Globus pallidus (tissue), 1 donor: ENCODE measurements at regions not wholly inside any gene's neighbourhood (a gene's known extent, or its start where the extent isn't known, plus 50 kb on each side); places are given as distances from the start of the nearest gene placed in this dataset.

ENCODE experiments used
- DNase-seq: peaks from one replicate; pipeline ENCODE4 v3.0.0-alpha.2; 2015; ENCODE audit warnings: low spot score

- no peak for DNase-seq
Measured at GRCh38 chr18:73962256-73962655, 185.4 kb downstream of the FBXO15 start.

- DNase-seq, result no peak
Measured at GRCh38 chr18:73961804-73962203, 185.8 kb downstream of the FBXO15 start.

GRCh38 chr18:73959352-73959751, 188.3 kb downstream of the FBXO15 start:
- no peak for DNase-seq

GRCh38 chr18:73954268-73954667, 193.4 kb downstream of the FBXO15 start:
- no peak for DNase-seq

DNA sequence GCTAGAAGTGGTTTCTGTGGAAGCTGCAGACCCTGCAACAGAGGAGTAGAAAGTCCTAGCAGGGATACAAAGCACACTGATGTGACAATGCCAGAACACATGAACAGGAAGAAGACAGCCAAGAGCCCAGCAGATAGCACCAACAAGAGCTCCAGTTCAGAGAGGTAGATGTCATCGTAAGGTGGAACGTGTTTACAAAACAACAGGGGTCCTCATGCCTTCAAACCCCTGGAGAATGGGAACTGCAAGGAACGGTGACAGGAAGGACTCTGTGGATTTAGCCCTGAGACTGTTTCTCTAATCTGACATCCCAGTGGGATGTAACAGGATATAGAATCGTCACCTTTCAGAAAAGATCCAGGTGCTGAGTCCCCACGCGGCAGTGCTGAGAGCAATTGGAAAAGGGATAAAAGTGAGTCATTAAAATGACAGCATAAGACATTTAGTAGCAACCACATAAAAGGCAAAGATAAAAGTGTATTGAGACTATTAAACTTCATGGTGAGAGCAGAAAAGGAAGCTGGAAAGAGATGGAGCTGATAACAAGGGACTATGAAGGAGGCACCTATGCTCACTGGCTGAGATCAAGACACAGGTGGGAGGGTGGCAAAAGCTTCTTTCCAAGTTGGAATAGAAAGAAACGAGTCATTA, 195.2 kb downstream of the FBXO15 start:
- DNase-seq, result no peak

- DNase-seq, result no peak
Measured at GRCh38 chr18:73950116-73950700, 197.4 kb downstream of the FBXO15 start.

DNA sequence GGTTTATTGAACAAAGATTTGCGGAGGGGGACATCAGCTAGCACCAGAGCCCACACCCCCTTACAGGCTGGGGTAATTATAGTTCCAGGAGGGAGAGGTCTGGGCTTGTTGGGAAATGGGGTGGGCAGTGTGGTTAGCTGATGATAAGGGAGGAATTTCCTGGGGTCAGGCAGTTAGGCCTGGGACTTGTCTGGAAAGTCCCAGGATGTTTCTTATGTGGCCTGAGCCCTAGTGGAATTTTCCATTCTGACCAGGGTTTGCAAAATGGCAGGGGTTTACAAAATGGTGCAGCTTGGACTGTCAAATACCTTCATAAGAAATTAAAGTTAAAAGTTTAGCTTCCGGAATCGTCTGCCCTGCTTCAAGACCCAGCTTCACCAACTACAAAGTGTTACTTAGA, 199.1 kb downstream of the FBXO15 start:
- DNase-seq, result no peak

- no peak for DNase-seq
Measured at GRCh38 chr18:73948084-73948483, 199.6 kb downstream of the FBXO15 start.

GRCh38 chr18:73947180-73947921, 200.3 kb downstream of the FBXO15 start:
- DNase-seq, result no peak

GRCh38 chr18:73945130-73945792, 202.4 kb downstream of the FBXO15 start:
- no peak for DNase-seq

GRCh38 chr18:73944715-73945114, 202.9 kb downstream of the FBXO15 start:
- DNase-seq, result no peak

DNA sequence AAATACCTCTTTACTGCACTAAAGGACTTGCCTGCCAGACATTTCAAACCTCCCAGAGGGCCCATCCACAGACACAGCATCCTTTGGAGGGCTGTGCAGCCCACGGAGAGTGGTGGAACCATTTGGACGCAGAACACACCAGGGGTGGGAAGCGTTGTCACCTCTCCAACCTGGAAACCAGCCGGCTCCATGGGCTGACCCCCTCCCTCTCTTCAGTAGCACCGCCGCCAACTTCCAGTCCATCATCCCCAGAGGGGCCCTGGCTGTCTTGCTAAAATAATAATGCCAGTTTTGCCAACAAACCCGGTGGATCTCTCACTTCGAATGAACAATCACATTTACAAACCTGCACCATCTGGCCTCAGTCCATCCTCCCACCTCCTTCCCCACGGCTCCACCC, 203.9 kb downstream of the FBXO15 start:
- no peak for DNase-seq

DNA sequence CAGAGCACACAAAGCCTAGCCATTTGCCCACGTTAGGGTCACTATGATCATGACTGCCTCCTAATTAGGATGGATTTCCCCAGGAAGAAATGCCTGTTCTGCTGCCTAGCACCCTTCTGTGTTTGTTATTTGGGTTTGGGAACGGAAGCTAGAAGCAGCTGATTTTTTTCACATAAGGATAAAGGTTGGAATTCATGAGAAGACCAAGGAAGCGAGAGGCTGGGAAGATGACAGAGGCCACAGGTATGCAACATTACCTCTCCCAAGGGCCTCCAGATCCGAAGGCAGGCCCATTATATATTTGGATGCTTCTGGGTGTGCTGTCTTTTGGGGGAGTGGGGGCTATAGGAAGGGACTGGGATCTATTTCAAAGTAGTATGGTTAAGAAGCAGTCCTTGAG, 204.7 kb downstream of the FBXO15 start:
- DNase-seq, result no peak

DNA sequence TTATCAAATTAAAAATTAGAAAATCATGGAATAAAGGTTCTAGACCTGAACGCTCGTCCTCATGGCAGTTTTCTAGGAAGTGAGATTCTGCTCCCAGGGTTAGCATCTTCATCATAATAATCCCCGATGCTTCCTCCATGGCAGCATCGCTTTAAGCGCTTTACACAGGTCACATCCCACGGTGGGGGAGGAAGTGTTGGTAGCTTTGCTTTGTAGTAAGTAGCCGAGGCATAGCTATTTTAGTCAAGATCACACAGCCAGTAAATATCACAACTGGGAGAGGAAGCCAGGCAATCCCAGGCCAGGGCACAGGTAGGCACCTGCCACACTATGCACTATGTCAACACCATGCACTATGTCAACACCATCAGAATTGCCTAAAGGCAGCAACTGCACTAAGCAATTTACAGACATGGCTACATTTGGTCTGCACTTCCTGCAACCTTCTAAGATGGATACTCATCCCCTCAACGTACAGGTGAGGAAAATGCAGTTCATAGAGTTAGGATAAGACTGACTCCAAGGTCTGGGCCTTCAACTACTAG, 205.5 kb downstream of the FBXO15 start:
- DNase-seq, result no peak

DNA sequence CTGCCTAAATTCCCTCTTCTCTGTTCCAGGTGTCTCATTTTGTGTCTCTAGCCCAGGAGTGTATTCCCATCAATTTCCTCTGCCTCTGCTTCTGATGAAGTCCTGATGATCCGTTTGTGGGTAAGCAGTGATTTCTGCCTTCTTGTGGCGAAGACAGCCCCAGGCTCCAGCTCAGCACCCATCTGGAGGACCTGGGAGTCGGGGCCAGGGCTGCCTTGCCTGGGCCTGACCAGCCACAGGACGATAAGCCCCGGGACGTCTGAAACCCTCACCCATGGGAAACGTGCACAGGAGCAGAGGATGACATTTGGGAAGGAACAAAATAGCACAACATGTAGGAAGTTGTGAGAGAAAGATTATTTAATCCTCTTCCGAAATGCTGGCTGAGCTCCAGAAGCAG, 206.9 kb downstream of the FBXO15 start:
- DNase-seq, result no peak

DNA sequence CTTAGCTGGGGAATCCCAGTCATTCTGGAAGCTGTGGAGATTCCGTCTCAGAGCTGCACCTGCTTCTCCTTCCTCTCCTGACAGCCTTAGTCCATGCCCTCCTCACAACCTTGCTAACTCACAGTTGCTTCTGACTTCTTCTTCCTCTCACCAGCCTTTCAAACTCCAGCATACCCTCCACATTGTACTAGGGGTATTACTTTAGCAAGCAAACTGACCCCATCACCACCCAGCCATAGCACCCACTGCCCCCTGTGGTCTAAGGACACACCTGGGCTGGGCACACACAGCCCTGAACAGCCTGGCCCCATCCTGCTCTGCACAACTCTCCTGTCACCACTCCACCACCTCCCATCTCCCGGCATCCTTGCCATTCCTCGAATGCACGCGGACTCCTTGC, 208.2 kb downstream of the FBXO15 start:
- no peak for DNase-seq

DNA sequence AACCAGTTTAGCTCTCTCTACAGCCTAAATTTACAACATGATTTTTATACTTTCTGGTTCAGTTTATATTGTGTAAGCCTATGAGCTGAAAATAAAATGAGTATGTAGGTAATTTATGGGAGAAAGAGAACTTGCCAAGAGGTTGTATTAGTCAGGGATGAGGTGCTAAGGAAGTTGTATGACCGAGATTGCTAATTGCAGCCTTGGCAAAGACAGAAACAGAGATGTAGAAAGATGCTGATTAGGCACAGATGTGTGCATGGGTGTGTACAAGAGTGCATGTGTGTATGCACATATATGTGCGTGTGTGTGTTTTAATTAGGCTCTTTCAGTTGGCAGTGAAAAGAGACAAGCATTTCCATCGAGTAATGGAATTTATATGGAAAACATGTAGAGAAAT, 213.9 kb downstream of the FBXO15 start:
- DNase-seq, result no peak

DNA sequence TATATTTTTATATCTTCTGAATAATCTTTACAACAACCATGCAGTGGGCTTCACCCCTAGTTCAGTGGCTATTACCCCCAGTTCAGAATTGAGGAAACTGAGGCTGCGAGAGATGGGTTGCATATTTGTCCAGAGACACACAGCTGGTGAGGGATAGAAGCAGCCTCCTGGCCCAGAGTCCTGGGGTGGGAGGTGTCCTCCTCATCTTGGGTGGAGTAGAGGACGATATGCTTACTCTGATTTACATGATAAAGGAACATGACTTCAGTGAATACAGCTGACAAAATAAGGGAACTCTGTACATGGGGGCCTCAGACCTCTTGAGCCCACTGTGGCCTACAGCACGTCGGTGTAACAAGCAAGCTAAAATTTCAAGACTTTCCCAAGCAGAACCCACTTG, 214.7 kb downstream of the FBXO15 start:
- DNase-seq, result no peak

DNA sequence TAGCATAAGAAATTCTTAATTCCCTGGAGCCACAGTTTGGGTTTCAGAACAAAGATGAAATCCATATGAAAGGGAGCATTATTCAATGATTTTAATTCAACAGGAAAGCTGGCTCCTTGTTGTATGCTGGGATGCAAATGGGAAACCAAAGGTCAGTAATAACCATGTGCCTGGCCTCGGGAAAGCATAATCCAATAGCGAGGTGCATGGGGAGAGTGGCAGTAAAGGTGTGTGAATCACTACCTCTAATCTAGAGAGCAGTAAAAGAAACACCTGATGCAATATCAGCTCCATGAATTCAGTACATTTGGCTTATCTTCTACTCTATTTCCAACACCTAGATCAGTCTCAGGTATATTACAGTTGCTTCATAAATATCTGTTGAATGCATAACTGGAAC, 220.1 kb downstream of the FBXO15 start:
- no peak for DNase-seq

- DNase-seq, result no peak
Measured at GRCh38 chr18:73924836-73925235, 222.8 kb downstream of the FBXO15 start.

DNA sequence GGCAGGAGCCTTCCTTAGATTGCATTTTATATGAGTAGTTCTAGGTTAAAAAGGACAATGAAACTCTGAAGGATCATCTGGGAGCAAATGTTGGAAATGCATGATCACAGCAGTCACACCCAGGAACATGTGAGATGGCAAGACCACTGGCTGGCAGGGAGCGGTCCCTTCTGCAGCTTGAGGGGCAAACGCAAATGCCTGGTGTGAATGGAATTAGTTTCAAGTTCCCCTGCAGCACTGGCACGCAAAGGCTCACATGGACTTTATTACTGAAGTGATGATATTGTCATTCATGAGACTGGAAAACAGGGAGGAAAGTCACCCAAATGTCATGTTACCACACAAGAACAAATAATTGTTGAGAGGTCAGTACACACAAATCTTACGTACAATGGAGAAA, 223.3 kb downstream of the FBXO15 start:
- no peak for DNase-seq

DNA sequence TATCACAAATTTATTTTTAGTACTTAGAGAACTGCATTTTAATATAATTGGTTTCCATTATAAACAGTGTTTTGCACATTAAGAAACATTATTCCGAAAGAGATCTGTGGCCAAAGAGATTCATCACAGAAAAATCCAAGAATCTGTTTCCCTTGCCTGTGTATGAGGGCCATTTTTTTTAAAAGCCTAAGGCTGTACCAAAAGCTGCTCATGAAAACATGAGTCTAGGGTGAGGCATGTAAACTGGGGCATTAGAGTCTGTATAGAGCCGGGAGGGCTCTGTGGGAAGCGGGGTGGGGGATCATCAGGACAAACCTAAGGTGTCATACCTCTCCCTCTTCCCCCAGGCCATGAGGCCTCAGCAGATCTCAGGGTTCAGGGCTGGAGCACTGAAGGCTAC, 223.8 kb downstream of the FBXO15 start:
- DNase-seq, result no peak

GRCh38 chr18:73920033-73920432, 227.6 kb downstream of the FBXO15 start:
- DNase-seq, result no peak
